ENCODE measurements at regions not wholly inside any gene's neighbourhood (a gene's known extent, or its start where the extent isn't known, plus 50 kb on each side); places are given as distances from the start of the nearest gene placed in this dataset.

DNA sequence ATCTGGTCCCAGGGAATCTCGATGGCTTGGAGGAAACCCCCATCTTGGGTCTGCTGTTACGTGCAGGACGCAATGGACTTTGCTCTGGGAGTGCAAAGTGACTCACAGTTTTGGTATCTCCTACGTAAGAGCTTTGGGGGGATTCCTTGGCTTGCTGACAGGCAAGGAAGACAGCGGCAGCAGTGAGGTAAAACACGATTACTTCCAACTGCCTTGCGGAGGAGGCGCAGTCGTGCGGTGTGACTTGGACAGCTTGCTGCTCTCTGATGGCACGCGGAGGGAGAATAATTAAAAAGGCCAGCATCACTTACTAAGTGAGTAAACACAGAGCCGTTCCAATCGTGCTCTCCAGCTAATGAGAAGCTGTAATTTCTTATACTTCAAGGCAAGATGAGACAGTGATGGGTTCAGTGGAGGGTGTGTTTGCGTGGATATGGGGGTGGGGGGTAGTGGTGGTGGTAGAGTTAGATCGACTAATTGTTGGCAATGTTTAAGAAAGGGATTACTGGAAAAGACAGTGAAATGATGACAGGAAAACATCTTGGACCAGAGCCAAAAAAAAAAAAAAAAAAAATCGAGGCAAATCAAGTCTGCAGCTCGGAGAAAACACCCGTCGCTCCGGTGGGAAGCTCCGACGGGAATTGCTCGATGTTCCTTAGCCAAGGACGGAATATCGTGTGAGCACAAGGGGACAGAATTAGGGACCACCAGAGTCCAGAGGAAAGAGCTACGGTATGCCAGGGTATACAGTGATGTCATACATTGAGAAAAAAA lies 184.8 kb upstream of the ZFHX3 start:
- no peak for DNase-seq

GRCh38 chr16:73231944-73232554 lies 184.1 kb upstream of the ZFHX3 start:
- DNase-seq, result no peak

DNA sequence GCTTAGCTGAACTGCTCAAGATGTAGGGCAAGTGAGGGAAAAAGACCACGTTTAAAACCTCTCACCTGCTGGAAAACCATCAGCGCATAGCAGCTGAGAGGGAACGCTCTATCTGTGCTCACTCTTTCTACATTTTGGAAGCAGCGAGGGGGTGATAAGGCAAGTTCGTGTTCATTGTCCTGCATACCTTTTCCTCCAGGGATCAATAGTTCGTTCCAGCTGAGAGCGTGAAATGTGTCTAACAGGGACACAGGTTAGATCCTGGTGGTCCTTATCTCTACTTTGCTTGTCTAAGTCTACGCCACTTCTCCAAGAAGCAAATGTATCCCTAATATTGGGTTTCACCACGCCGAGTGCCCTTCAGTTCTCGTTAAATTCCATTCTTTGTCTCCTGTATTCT lies 183.5 kb upstream of the ZFHX3 start:
- no peak for DNase-seq

- DNase-seq, result no peak
Measured at GRCh38 chr16:73230651-73231050, 182.7 kb upstream of the ZFHX3 start.

- no peak for DNase-seq
Measured at GRCh38 chr16:73228649-73229048, 180.7 kb upstream of the ZFHX3 start.

DNA sequence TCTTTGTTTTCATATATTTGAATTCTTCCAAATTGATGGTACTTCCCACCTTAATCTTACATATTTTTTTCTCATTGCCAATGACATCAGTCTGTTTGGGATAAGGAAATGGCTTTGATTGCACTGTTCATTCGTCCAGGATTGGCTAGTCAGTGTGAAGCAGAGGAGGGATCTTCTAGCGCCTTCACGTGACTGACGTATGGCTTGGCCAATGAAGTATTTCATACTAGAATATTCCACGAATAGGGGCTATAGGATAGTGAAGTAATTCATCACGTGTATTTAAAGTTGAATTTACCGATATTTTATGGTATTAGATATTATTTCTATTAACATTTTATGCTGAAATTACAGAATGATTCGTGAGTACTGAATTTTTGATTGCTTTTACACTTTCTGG lies 178.7 kb upstream of the ZFHX3 start:
- DNase-seq, result no peak

DNA sequence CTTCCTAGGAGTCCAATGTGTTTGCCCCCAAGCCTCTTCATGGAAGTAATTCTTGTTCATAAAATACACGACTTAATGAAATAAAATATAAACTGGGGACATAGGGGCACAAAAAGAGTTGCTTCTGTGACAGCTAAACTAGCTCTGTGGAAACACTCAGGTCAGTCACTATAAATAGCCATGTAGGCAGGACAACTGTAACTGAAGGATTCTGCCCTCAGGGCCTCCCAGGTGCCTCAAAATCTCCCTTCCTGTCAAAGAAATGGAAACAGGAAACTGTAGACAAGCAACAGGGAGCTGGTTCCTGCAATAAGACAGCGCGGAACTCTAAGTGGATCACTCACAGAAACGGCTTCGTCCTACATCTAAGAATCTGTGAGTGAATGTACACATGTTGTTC lies 178.1 kb upstream of the ZFHX3 start:
- DNase-seq, result no peak

- no peak for DNase-seq
Measured at GRCh38 chr16:73220836-73221235, 172.9 kb upstream of the ZFHX3 start.

GRCh38 chr16:73219176-73219575 lies 171.2 kb upstream of the ZFHX3 start:
- no peak for DNase-seq

GRCh38 chr16:73217654-73218053 lies 169.7 kb upstream of the ZFHX3 start:
- DNase-seq, result no peak

GRCh38 chr16:73216932-73217331 lies 169.0 kb upstream of the ZFHX3 start:
- no peak for DNase-seq

DNA sequence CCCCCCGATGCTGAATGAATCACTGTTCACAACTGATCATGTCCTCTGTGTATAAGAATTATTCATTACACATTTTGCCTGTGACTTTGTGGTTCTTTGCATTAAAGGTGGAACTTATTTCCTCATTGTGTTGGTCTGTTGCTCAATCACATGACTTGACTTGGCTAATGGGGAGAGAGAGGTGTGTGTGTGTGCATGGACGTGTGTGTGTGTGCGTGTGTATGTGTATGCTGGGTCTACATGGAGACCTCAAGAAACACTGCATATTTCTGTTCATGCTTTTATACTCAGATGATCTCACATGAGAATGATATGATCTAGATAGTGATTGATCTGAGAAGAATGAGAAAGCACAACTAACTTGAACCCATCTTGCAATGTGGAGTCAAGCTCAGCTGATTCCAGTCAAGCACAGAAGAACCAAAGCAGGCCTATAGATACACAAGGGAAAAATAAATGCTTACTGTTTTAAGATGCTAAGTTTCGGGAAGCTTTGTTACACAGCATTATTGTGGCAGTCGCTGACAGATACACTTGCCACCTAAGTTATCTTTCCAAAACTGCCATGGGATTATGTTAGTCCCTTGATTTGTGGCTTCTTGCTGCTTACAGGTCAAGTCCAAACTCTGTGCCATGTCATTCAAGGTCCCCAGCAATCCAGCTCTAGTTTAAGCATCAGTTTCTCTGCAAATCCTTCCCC lies 167.9 kb upstream of the ZFHX3 start:
- DNase-seq, result no peak

- DNase-seq, result no peak
Measured at GRCh38 chr16:73214825-73215677, 167.1 kb upstream of the ZFHX3 start.

GRCh38 chr16:73213732-73214455 lies 166.0 kb upstream of the ZFHX3 start:
- no peak for DNase-seq

GRCh38 chr16:73212431-73212830 lies 164.5 kb upstream of the ZFHX3 start:
- no peak for DNase-seq

GRCh38 chr16:73210686-73211085 lies 162.8 kb upstream of the ZFHX3 start:
- DNase-seq, result no peak

- no peak for DNase-seq
Measured at GRCh38 chr16:73210084-73210483, 162.2 kb upstream of the ZFHX3 start.

DNA sequence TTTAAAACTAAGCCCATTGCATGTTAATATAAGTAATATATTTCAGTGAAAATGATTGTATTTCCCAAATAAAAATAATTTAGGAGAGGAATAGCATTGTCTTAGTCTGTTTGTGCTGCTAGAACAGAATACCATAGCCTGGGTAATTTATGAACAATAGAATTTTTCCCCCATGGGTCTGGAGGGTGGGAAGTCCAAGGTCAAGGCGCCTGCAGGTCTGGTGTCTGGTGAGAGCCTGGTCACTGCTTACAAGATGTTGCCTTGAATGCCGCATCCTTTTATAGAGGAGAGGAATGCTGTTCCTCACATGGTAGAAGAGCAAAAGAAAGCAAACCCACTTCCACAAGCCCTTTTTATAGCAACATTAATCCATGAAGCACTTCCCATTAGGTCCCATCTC lies 161.3 kb upstream of the ZFHX3 start:
- DNase-seq, result no peak

DNA sequence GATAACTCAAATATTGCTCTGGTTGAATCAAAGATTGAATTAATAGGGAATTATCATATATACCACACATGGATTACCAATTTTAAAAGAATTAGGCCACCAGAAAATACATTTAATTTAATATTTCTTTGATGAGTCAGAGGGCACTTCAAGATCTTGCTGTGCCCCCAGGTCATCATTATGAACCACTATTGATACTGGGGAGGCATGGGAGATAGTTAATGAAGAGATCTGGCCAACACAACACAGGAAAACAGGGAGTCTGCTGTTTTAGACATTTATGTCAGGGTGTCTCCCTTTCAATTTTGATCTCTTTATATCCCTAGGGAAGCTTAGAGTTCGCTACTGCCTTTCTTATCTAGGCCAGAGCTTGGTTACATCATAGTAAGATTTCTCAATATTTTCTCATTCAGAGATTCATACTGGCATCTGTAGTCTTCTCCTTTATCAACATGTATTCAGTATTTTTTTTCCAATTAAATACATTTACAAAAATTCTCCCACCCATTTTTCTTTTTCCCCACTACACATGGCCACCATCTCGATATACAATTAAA lies 158.3 kb upstream of the ZFHX3 start:
- no peak for DNase-seq

DNA sequence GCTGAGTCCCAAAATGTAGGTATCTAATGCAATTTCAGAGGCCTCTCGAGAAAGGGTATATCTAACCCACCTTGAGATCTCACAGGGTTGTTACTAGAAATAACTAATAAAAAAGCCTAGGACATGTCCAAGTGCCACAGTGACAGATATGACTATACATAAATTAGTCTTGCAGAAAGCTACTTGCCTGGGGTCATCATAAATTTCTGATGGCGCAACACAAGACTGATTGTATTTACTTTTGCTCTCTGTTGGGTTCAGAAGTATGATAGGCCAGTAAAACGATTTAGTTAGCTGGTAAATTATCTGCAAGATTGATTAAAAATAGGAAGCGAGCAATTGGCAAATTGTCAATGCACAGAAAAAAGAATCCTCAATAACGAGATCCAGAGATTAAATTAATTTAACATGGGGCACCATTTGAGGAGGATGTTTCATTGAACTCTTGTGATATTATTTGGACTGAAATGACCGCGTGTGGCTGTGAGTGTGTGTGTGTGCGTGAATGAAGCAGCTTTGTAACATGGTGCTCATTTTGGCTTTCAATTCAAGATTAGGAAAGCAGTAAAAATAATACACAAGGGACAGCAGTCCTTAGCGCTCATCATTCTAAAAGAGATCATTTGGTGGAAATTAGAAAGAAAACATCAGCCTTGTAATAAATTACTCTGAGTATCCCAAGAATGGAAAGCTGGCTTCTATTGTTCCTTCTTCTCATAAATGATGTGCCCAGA lies 157.4 kb upstream of the ZFHX3 start:
- DNase-seq, result no peak

GRCh38 chr16:73204359-73205152 lies 156.6 kb upstream of the ZFHX3 start:
- no peak for DNase-seq
